WTC11 (cell line): ENCODE measurements at regions not wholly inside any gene's neighbourhood (a gene's known extent, or its start where the extent isn't known, plus 50 kb on each side); places are given as distances from the start of the nearest gene placed in this dataset.
"Not testable (repeated sequence)": the region's sequence is repeated elsewhere in the genome, so short reads cannot be mapped to it uniquely, and the experiment has no call there.

ENCODE experiments used
- ATAC-seq: fragments of 200-7000 bp; cut with Tn5 transposase; 2 replicates; pipeline ENCODE4 v1.10.0; 2021; ENCODE audit warnings: mild to moderate bottlenecking, moderate library complexity
- CTCF ChIA-PET: fragments of 300-600 bp; sonication (Branson Sonifier 250); formaldehyde crosslinking; loops from one replicate; lab custom pipeline; 2021; ENCODE audit warnings: antibody characterized with exemption; lab: Charles Lee
- POLR2A ChIA-PET: fragments of 350-600 bp; sonication (Branson Sonifier 250); formaldehyde crosslinking; loops from one replicate; lab custom pipeline; 2021; ENCODE audit warnings: antibody characterized with exemption; lab: Charles Lee
- DNase-seq: peaks from one replicate; pipeline ENCODE4 v3.0.0; 2021; ENCODE audit warnings: low spot score
- H3K27ac Mint-ChIP-seq: 2 replicates; pipeline ENCODE4 v1.8.0; 2021; ENCODE audit warnings: mixed read lengths
- H3K27me3 Mint-ChIP-seq: 2 replicates; pipeline ENCODE4 v1.8.0; 2021; ENCODE audit warnings: low read depth, mild to moderate bottlenecking, moderate library complexity, mixed read lengths
- H3K36me3 Mint-ChIP-seq: 2 replicates; pipeline ENCODE4 v1.8.0; 2021; ENCODE audit warnings: mixed read lengths
- H3K4me1 Mint-ChIP-seq: 2 replicates; pipeline ENCODE4 v1.8.0; 2022; ENCODE audit warnings: mixed read lengths
- H3K4me3 Mint-ChIP-seq: 2 replicates; pipeline ENCODE4 v1.8.0; 2021; ENCODE audit warnings: mild to moderate bottlenecking, moderate library complexity, mixed read lengths
- H3K9me3 Mint-ChIP-seq: 2 replicates; pipeline ENCODE4 v1.8.0; 2021; ENCODE audit warnings: mixed read lengths

DNA sequence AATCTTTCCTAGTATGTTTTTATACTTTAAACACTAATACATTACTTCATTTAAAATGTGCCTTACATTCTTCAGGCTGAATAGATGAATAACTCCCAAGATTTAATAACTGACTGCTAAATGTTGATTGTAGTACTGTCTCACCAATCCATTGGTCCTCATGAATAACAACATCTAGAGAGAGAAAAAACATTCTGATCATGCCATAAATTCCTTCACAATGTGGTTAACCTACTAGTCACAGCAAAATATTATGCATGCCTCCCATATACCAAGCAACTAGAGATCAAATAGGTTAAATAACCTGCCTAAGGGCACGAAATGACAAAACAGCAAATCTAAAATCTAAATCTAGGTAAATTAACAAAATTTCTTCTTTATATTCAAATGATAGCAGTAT, 66.2 kb downstream of the SYT15 start:
- H3K27ac Mint-ChIP-seq, CTCF ChIA-PET, ATAC-seq, DNase-seq, H3K36me3 Mint-ChIP-seq, H3K27me3 Mint-ChIP-seq, POLR2A ChIA-PET, H3K4me1 Mint-ChIP-seq, H3K9me3 Mint-ChIP-seq, H3K4me3 Mint-ChIP-seq: not testable (repeated sequence)

DNA sequence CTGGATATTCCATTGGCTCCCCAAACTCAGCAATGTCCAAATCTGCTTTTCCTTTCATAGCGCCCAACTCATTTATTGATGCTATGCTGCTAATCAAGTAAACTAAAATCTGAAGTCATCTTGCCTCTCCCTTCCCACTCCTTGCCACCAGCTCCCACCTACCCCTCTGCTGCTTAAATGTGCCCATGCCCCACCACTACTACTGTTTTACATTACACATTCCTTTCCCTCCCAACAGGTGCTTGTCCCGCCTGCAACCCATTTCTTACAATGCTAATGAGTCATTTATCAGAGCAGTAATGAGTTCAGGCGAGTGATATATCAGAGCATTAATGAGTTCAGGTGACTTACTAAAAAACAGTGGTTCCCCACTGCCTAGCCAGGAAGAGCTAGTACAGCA, 67.2 kb downstream of the SYT15 start:
- H3K27me3 Mint-ChIP-seq, H3K4me1 Mint-ChIP-seq, CTCF ChIA-PET, H3K4me3 Mint-ChIP-seq, H3K36me3 Mint-ChIP-seq, POLR2A ChIA-PET, H3K27ac Mint-ChIP-seq, DNase-seq, H3K9me3 Mint-ChIP-seq: not testable (repeated sequence)
- ATAC-seq: peak; percentile 65

DNA sequence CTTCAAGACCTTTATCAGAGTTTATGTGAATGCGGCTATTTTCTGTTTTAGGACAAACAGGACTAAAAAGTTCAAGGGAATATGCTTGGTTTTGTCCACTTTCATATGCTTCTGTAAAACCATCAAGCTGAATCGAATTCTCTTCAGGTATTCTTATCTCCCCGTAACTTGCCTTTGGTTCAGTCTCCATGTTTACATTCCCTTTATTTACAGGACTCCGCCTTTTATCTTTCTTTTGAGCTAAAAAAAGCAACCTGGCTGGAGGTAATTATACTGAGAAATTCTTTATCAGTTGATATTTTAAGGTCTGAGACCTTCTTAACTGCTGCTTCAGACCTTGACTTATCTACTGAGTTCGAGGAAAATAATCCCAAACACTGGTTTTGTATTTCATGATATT, 72.0 kb downstream of the SYT15 start:
- ATAC-seq, DNase-seq, CTCF ChIA-PET, H3K27me3 Mint-ChIP-seq, H3K4me3 Mint-ChIP-seq, H3K27ac Mint-ChIP-seq, POLR2A ChIA-PET, H3K9me3 Mint-ChIP-seq, H3K36me3 Mint-ChIP-seq, H3K4me1 Mint-ChIP-seq: not testable (repeated sequence)

DNA sequence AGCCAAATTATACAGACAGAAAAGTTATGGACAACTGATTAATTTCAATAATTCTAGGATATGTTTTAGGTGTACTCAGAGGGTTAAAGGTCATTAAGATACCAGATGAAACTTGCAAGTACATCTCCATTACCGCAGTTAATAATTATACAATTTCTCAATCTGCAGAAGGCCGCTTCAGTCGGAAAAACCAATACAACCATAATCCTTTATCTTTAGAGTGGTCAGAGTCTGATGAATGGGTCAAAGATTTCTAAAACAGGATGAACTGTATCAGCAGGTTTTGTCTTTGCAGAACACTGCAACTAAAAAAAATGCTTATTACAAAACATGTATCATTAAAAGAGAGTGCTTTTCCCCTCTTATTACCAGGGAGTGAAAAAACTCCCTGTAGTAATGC, 78.5 kb downstream of the SYT15 start:
- ATAC-seq, H3K36me3 Mint-ChIP-seq, POLR2A ChIA-PET, CTCF ChIA-PET, DNase-seq, H3K4me3 Mint-ChIP-seq, H3K27ac Mint-ChIP-seq, H3K4me1 Mint-ChIP-seq, H3K9me3 Mint-ChIP-seq, H3K27me3 Mint-ChIP-seq: not testable (repeated sequence)

DNA sequence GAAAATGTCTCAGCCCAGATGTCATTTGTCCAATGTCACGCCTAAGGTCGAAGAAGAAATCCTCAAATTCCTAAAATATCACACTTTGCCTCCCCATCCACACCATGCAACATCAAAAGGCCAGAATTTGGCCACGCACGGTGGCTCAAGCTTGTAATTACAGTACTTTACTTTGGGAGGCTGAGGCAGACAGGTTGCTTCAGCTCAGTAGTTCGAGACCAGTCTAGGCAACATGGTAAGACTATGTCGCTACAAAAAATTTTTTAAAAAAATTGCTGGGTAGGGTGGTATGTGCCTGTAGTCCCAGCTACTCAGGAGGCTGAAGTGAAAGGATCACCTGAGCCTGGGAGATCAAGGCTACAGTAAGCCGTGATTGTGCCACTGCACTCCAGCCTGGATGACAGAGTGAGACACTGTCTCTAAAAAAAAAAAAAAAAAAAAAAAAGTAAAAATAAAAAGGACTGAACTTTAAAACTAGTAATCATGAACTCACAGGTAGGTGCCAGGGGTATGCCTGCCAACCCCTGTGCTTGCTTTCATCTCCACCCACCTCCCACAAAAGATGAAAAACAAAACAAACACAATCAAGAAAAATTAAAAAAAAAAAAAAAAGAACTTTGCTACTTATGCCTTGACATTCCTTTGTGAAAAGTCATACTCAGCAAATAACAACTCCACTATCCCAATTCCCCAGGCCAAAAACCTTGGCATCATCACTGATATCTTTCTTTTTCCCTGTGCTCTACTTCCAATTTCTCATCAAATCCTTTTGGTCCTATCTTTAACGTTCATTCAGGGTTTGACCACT, 81.3 kb downstream of the SYT15 start:
- H3K9me3 Mint-ChIP-seq: not testable (repeated sequence)

DNA sequence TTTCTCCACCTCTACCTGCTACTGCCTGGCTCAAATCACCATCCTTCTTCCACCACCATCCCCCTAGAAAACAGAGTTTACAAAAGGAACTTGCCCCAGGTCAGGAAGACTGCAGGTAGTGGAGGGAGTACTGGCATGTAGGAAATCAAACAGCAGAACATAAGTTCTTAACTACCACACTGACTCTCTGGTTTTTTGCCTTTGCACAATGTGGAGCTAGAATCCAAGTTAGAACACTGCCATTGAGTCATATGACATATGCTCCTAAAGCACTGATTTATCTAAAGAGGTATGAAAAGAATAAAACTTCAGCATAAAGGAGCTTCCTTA, 81.9 kb downstream of the SYT15 start:
- H3K9me3 Mint-ChIP-seq, H3K4me3 Mint-ChIP-seq, DNase-seq, H3K36me3 Mint-ChIP-seq, ATAC-seq, CTCF ChIA-PET, H3K4me1 Mint-ChIP-seq, H3K27me3 Mint-ChIP-seq, H3K27ac Mint-ChIP-seq, POLR2A ChIA-PET: not testable (repeated sequence)

More for the DNA sequence above, 81.3 kb downstream of the SYT15 start:
- POLR2A ChIA-PET, H3K36me3 Mint-ChIP-seq, H3K27me3 Mint-ChIP-seq, H3K4me3 Mint-ChIP-seq, H3K4me1 Mint-ChIP-seq, CTCF ChIA-PET, DNase-seq, H3K27ac Mint-ChIP-seq: not testable (repeated sequence)
- peak; percentile 16; the same call in 1 of the 2 replicates for ATAC-seq

DNA sequence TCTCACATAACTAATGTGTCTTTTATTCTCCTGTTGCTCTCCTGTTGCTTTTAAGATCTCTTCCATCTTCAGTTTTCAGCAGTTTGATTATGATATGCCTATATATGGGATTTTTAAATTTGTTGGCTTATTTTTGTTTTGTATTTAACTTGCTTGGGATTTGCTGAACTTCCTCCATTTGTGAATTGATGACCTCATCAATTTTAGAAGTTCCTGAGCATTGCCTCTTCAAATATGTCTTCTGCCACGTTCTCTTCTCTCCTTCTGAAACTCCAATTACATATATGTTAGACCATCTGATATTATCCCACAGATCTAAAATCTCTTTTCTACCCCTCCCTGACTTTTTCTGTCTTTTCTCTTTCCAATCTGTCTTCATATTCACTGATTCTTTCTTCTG, 86.6 kb downstream of the SYT15 start:
- POLR2A ChIA-PET, H3K27me3 Mint-ChIP-seq: not testable (repeated sequence)

DNA sequence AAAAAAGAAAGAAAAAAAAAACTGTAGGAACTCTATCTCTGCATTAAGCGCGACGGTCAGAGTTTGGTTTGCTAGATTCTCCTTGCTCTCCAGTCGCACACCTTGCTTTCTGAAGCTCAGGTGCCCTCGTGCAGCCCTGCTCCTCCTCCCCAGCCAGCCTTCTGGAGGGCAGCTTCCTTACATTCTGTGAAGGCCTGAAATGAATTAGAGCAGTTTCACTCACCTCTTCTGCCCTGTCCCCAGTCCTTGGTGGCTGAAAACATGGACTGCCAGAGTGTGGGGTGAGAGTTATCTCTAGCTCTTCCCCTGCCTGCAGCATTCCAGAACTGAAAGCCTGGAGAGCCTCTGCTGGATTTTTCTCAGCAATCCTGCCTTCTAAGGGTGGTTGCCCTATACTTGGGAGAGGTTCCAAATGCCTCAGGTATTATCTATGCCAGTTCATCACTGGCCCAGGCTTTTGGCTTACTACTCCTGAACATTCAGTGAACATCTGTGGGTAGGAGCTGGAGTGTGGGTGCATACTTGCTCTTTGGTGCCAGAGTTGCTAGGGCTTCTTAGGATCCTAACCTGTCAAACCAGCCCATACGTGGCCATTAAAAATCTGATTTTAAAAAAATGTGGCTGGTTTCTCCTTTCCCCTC, 89.5 kb downstream of the SYT15 start:
- H3K9me3 Mint-ChIP-seq, H3K4me3 Mint-ChIP-seq, DNase-seq, H3K27ac Mint-ChIP-seq, H3K27me3 Mint-ChIP-seq, CTCF ChIA-PET, POLR2A ChIA-PET, H3K4me1 Mint-ChIP-seq, H3K36me3 Mint-ChIP-seq: not testable (repeated sequence)
- ATAC-seq: peak; percentile 26; the same call in 1 of the 2 replicates

More for the DNA sequence above, 86.6 kb downstream of the SYT15 start:
- CTCF ChIA-PET, H3K36me3 Mint-ChIP-seq, DNase-seq, H3K27ac Mint-ChIP-seq, H3K4me3 Mint-ChIP-seq, ATAC-seq, H3K9me3 Mint-ChIP-seq, H3K4me1 Mint-ChIP-seq: not testable (repeated sequence)

DNA sequence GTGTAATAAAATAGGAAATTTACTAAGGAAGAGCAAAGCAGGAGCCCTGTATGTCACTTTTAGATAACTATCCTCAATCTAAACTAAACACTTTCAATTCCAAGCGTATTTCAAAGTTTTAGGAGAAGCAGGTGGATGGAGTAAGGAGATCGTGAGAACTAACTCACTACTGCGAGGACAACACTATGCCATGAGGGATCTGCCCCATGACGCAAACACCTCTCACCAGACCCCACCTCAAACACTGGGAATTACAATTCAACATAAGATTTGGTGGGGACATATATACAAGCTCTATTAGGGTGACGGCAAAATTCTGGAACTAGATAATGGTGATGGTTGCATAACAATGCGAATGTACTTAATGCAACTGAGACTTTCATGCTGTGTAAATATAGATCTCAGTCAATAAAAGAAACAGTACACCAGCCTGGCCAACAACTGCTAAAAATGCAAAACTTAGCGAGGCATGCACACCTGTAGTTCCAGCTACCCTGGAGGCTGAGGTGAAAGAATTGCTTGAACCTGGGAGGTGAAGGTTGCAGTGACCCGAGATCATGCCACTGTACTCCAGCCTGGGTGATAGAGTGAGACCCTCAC, 99.0 kb downstream of the SYT15 start:
- H3K4me1 Mint-ChIP-seq, POLR2A ChIA-PET: not testable (repeated sequence)

DNA sequence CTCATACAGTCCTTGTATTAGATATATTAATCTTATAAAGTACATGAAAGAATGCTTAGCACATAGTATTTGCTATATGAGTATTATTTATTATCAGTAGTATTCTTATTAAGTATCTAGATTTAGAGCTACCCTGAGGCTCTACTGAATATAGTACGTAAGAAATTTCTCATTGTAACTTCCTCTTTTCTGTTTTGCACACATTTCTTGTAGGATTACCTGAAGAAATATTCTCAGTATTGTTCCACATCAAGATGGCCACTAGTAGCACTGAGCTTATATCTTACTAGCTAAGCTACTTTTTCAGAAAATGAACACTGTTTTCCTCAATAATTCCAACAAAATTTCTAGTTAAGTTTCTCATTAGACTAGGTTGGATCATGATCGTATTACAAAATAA, 112.5 kb downstream of the SYT15 start:
- H3K27ac Mint-ChIP-seq, POLR2A ChIA-PET, CTCF ChIA-PET, H3K9me3 Mint-ChIP-seq, DNase-seq, H3K4me1 Mint-ChIP-seq, H3K4me3 Mint-ChIP-seq, H3K27me3 Mint-ChIP-seq, ATAC-seq, H3K36me3 Mint-ChIP-seq: not testable (repeated sequence)

More for the DNA sequence above, 99.0 kb downstream of the SYT15 start:
- ATAC-seq, DNase-seq, H3K27me3 Mint-ChIP-seq, H3K4me3 Mint-ChIP-seq, CTCF ChIA-PET, H3K27ac Mint-ChIP-seq, H3K9me3 Mint-ChIP-seq, H3K36me3 Mint-ChIP-seq: not testable (repeated sequence)

DNA sequence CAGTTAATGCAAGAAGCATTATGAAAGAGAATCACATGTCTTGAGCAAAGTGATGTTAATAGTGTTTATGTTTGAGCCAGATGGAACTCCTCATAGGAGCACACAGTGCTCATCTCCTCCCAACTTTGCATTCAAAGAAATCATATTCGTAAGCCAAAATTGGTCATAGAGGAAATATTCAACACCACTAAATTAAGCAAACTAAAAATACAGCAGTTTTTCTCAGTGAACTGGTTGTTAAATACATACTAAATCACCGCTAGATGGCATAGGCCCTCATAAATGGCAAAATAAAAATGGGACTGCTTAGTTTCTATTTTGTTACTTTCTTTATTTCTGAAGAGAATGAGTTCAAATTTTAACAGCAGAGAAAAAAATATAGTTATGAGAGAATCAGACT, 114.3 kb downstream of the SYT15 start:
- H3K27ac Mint-ChIP-seq, CTCF ChIA-PET, H3K4me1 Mint-ChIP-seq, ATAC-seq, H3K4me3 Mint-ChIP-seq, H3K9me3 Mint-ChIP-seq, DNase-seq, H3K27me3 Mint-ChIP-seq, H3K36me3 Mint-ChIP-seq, POLR2A ChIA-PET: not testable (repeated sequence)

DNA sequence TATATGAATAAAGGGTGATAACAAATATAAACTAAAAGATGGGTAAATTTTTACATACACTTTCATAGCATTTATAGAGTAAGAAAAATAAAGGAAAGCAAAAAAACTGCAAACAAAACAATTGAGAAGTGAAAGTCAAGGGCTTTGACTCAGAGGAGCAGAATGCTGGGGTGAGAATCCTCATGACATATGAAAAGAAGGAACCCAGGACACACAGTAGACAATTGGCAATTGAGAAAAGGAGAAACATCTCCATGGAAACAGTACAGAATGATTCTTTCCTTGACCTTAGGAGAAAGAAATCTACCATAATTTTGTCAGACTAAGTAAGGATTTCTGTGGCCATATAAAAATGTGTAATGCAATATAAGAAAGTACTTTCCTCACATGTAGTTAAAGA, 138.3 kb downstream of the SYT15 start:
- H3K4me3 Mint-ChIP-seq, CTCF ChIA-PET, H3K27me3 Mint-ChIP-seq, H3K27ac Mint-ChIP-seq, H3K36me3 Mint-ChIP-seq, H3K4me1 Mint-ChIP-seq, H3K9me3 Mint-ChIP-seq, POLR2A ChIA-PET, ATAC-seq, DNase-seq: not testable (repeated sequence)
